H1 (cell line): ENCODE measurements at regions not wholly inside any gene's neighbourhood (a gene's known extent, or its start where the extent isn't known, plus 50 kb on each side); places are given as distances from the start of the nearest gene placed in this dataset.

Source experiments
- CHD2 ChIP-seq: IDR thresholded peaks from 2 replicates; pipeline ENCODE4 v1.6.1; 2012; ENCODE audit warnings: low read length, improper control_type of control experiment
- CTCF ChIP-seq, 3 experiments: IDR thresholded peaks; 1 replicate in 2 of 3; 2 replicates in 1 of 3; pipeline versions ENCODE4 v1.5.1 to v1.6.1; 2011; ENCODE audit warnings: low read length in 3 of 3, mild to moderate bottlenecking in 3 of 3, inconsistent platforms in 2 of 3, low read depth in 1 of 3, moderate library complexity in 1 of 3; ENCODE audit not compliant: insufficient read depth in 1 of 3; ENCODE audit errors: control extremely low read depth in 1 of 3
- EP300 ChIP-seq, 2 experiments: IDR thresholded peaks; 1 replicate in 1 of 2; 2 replicates in 1 of 2; pipeline ENCODE4 v1.6.1; 2011 to 2012; ENCODE audit warnings: low read depth in 2 of 2, low read length in 2 of 2, mild to moderate bottlenecking in 2 of 2, borderline replicate concordance in 1 of 2, inconsistent platforms in 1 of 2, moderate library complexity in 1 of 2
- EZH2 ChIP-seq: fragments of 200-600 bp; sonication (generic); IDR thresholded peaks from 2 replicates; pipeline ENCODE4 v1.7.1; 2012; ENCODE audit warnings: low read depth, mild to moderate bottlenecking, moderate library complexity, low read length, inconsistent platforms; ENCODE audit not compliant: severe bottlenecking
- JUN ChIP-seq: IDR thresholded peaks from 2 replicates; pipeline ENCODE4 v1.6.1; 2011; ENCODE audit warnings: low read depth, mild to moderate bottlenecking, improper control_type of control experiment, low read length
- JUND ChIP-seq: IDR thresholded peaks from 2 replicates; pipeline ENCODE4 v1.6.1; 2011; ENCODE audit warnings: mild to moderate bottlenecking, improper control_type of control experiment, low read length
- MAX ChIP-seq: IDR thresholded peaks from 2 replicates; pipeline ENCODE4 v1.6.1; 2012; ENCODE audit warnings: inconsistent platforms
- POLR2A ChIP-seq, 2 experiments: IDR thresholded peaks; 1 replicate in 1 of 2; 2 replicates in 1 of 2; pipeline ENCODE4 v1.6.1; 2011; ENCODE audit warnings: low read depth in 2 of 2, low read length in 2 of 2, mild to moderate bottlenecking in 2 of 2; ENCODE audit errors: control extremely low read depth in 1 of 2
- POLR2AphosphoS5 ChIP-seq: IDR thresholded peaks from 2 replicates; pipeline ENCODE4 v1.6.1; 2011; ENCODE audit warnings: low read depth, low read length
- RAD21 ChIP-seq, 2 experiments: IDR thresholded peaks in 1 of 2; conservative IDR thresholded peaks in 1 of 2; 2 replicates each; pipeline ENCODE4 v1.6.1; 2011; ENCODE audit warnings: low read depth in 2 of 2, low read length in 2 of 2, improper control_type of control experiment in 1 of 2, inconsistent platforms in 1 of 2, mild to moderate bottlenecking in 1 of 2, moderate library complexity in 1 of 2
- RXRA ChIP-seq: IDR thresholded peaks from 2 replicates; pipeline ENCODE4 v1.6.1; 2011; ENCODE audit warnings: low read depth, mild to moderate bottlenecking, low read length, moderate library complexity; ENCODE audit not compliant: insufficient read depth
- TAF1 ChIP-seq: IDR thresholded peaks from 2 replicates; pipeline ENCODE4 v1.6.1; 2011; ENCODE audit warnings: mild to moderate bottlenecking, low read depth, low read length
- TCF12 ChIP-seq: IDR thresholded peaks from 2 replicates; pipeline ENCODE4 v1.6.1; 2011; ENCODE audit warnings: low read depth, mild to moderate bottlenecking, low read length
- YY1 ChIP-seq: IDR thresholded peaks from 2 replicates; pipeline ENCODE4 v1.6.1; 2011; ENCODE audit warnings: low read depth, mild to moderate bottlenecking, low read length

- TF ChIP-seq TAF1 (no peak), CTCF (IDR thresholded peaks at IDR 0.05; ENCODE audit: control extremely low read depth in 1 of 3, insufficient read depth in 1 of 3, low read depth in 1 of 3, low read length in 3 of 3) (no peak), JUND (no peak), RAD21 (IDR thresholded peaks at IDR 0.05 in 1 of 2, conservative IDR thresholded peaks at IDR 0.05 in 1 of 2; ENCODE audit: low read depth in 2 of 2, low read length in 2 of 2) (no peak), POLR2A (IDR thresholded peaks at IDR 0.05; ENCODE audit: control extremely low read depth in 1 of 2, low read depth in 2 of 2, low read length in 2 of 2) (no peak), YY1 (no peak), MAX (no peak), EZH2 (no peak), JUN (no peak), CHD2 (no peak), EP300 (IDR thresholded peaks at IDR 0.05; ENCODE audit: borderline replicate concordance in 1 of 2, low read depth in 2 of 2, low read length in 2 of 2) (no peak), TCF12 (no peak), RXRA (no peak), POLR2AphosphoS5 (no peak)
These were observed 154.2 kb downstream of the PPIAL4G start for GRCh38 chr1:148328884-148329283.
